Bronchial epithelial cell (primary cell): ENCODE measurements at regions not wholly inside any gene's neighbourhood (a gene's known extent, or its start where the extent isn't known, plus 50 kb on each side); places are given as distances from the start of the nearest gene placed in this dataset.

Source experiments
- DNase-seq: peaks from one replicate; pipeline ENCODE4 v3.0.0-alpha.2; 2010; ENCODE audit warnings: low read depth
- FAIRE-seq: peaks from 2 replicates; lab custom pipeline; 2011; peaks lifted over from hg19 to GRCh38; lab: Jason Lieb, UNC
- H3K27me3 ChIP-seq: 2 replicates; pipeline ENCODE4 v1.5.1; 2011; ENCODE audit warnings: low read length; ENCODE audit not compliant: control insufficient read depth, insufficient read depth
- H3K36me3 ChIP-seq: 2 replicates; pipeline ENCODE4 v1.5.1; 2011; ENCODE audit warnings: low read length; ENCODE audit not compliant: control insufficient read depth, insufficient read depth
- H3K4me3 ChIP-seq: 2 replicates; pipeline ENCODE4 v1.5.1; 2011; ENCODE audit warnings: mild to moderate bottlenecking, low read depth, low read length, control low read depth
- CTCF ChIP-seq: IDR thresholded peaks from 2 replicates; pipeline ENCODE4 v1.5.1; 2011; ENCODE audit warnings: mild to moderate bottlenecking, moderate library complexity, low read length, control low read depth, inconsistent platforms; ENCODE audit not compliant: insufficient read depth, severe bottlenecking

GRCh38 chrX:125170459-125170858 lies 149.2 kb upstream of the TEX13C start:
- no peak for TF ChIP-seq CTCF
- H3K4me3 ChIP-seq: no peak overlapping the region
- no peaks in the 10 kb centered on the region for H3K27me3 ChIP-seq
- H3K36me3 ChIP-seq: no peaks in the 10 kb centered on the region
- DNase-seq: no peak
- no peak for FAIRE-seq

GRCh38 chrX:125172531-125172930 lies 147.1 kb upstream of the TEX13C start:
- Histone ChIP-seq H3K27me3 (no peaks in the 10 kb centered on the region), H3K36me3 (no peaks in the 10 kb centered on the region), H3K4me3 (no peak overlapping the region)
- DNase-seq (no peak), FAIRE-seq (no peak)
- TF ChIP-seq CTCF: no peak

GRCh38 chrX:125175991-125176584 lies 143.6 kb upstream of the TEX13C start:
- no peak overlapping the region for H3K4me3 ChIP-seq
- TF ChIP-seq CTCF: no peak
- DNase-seq: no peak
- no peaks in the 10 kb centered on the region for H3K36me3 ChIP-seq
- H3K27me3 ChIP-seq: no peaks in the 10 kb centered on the region
- FAIRE-seq: no peak

- TF ChIP-seq CTCF: no peak
- FAIRE-seq (no peak), DNase-seq (no peak)
These were observed 125.8 kb upstream of the TEX13C start for GRCh38 chrX:125193921-125194320.

GRCh38 chrX:125198546-125198945 lies 121.1 kb upstream of the TEX13C start:
- no peak overlapping the region for H3K4me3 ChIP-seq
- no peaks in the 10 kb centered on the region for H3K36me3 ChIP-seq
- DNase-seq: no peak
- no peak for TF ChIP-seq CTCF
- peaks cover 5% of the 10 kb centered on the region for H3K27me3 ChIP-seq
- no peak for FAIRE-seq

More at GRCh38 chrX:125193921-125194320, 125.8 kb upstream of the TEX13C start:
- Histone ChIP-seq H3K27me3 (no peaks in the 10 kb centered on the region), H3K4me3 (no peak overlapping the region), H3K36me3 (no peaks in the 10 kb centered on the region)
